ENCODE measurements at regions not wholly inside any gene's neighbourhood (a gene's known extent, or its start where the extent isn't known, plus 50 kb on each side); places are given as distances from the start of the nearest gene placed in this dataset.

GRCh38 chr12:45522227-45522626, 207.3 kb upstream of the ARID2 start:
- TF ChIP-seq CTCF (IDR thresholded peaks at IDR 0.05; ENCODE audit: insufficient read depth, low read length) (no peak), REST (IDR thresholded peaks at IDR 0.05; ENCODE audit: insufficient replicate concordance, low read depth) (no peak), POLR2AphosphoS5 (IDR thresholded peaks at IDR 0.05; ENCODE audit: low read depth) (no peak)

All from HL-60 (cell line).